Skin of body (tissue), 1 donor: ENCODE measurements at regions not wholly inside any gene's neighbourhood (a gene's known extent, or its start where the extent isn't known, plus 50 kb on each side); places are given as distances from the start of the nearest gene placed in this dataset.
"Not testable (repeated sequence)": the region's sequence is repeated elsewhere in the genome, so short reads cannot be mapped to it uniquely, and the experiment has no call there.

Source experiments
- DNase-seq: peaks from one replicate; lab custom pipeline; 2025; lab: John Stamatoyannopoulos, UW

DNA sequence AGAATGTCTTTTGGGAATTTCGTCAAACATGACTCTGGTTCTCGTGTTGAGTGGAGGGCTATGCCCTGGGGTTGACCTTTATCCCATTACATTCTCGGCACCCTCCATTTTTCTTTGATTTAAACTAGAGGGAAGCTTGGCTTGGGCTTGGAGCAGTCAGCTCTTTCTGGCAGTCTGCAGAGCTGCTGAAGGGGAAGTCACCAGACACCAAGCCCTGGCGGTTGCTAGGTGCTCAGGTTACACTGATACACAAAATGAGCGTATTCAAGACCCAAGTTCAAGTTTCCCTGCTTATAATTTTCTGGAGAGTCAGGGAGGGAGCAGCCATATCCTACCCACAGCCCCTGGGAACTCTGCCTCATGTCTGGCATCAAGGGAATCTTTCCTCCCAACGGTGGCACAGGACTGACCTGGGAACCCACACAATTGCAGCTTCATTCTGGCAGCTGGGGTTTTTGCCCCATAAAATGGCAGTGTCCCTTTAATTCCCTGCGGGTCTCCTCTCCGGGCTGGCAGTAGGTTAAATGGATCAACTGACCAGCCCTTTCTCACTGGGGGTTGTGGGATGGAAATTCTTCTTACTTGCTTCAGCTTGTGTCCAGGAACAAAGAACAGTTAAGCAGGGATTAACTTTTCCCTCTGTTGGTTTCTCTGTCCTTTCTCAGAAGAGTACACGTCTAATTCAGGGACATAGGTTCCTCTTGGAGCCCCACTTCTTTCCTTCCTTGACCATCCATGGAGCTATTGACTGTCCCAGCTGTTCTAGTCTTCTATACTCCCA, 110.0 kb upstream of the DLG1 start:
- DNase-seq = no peak

DNA sequence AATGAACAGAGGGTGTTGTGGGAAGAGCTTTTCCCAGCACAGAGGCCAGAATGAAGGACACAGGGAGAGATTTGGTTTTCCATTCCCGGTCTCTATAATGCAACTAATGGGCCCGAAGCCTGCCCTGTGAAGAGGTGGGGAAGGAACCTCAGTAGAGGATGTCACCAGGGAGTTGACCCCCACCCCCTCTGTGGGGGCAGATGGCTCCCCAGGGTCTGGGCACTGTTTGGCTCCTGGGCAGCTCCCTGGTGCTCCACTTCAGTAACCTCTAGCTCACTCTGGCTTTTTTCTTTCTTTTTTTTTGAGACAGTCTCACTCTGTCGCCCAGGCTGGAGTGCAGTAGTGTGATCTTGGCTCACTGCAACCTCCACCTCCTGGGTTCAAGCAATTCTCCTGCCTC, 109.1 kb upstream of the DLG1 start:
- DNase-seq = no peak

DNA sequence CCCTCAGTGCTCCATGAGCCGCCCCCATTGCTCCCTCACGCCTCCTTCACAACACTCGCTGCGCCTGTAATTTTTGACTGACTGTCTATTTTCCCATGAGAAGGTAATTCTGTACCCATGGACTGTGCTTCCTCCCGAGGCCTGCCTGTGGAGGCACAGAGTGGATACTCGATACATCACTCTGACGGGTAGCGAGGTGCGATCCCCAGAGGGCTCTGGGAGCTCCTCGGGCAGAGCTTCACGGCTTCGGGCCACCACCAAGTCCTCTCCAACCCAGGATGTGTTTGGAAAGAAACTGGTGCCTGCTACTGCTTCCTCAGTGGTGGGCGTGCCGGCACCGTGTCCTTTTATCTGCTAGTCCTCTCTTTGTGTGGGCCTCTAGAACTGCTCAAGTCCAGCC, 108.6 kb upstream of the DLG1 start:
- no peak for DNase-seq

DNA sequence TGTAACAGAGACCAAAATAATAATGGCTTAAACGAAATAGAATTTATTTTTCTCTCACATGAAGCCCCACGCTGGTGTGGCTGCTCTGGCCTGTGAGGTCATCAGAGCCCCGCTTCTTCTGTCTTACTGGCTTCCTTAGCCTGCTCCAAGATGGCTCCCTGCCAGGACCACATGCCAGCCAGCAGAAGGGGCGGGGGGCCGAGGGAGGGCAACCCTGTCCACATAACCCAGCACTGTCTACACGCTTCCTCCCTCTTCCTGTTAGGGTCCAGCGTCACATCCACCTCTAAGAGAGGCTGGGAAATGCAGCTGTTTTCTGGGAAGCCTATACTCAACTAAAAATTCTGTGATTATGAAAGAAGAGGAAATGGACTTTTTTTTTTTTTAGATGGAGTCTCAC, 107.9 kb upstream of the DLG1 start:
- no peak for DNase-seq

DNA sequence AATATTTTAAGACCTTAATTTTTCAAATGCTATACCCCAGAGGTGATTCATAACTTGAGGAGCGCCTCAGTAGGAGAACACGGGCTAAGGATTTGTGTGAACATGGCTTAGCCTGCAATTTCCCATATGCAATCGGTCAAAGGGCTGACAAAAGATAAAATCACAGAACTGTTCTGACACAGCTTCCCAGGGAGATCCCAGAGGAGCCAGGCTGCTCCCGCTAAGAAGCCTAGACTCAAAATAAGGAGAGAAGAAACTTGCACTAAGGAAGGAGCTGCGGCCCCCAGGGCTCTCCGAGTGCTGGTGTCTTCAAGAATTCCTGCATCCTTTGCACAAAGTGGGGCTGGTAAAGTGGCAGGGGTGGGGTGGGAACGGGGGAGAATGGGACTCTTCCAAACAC, 106.3 kb upstream of the DLG1 start:
- no peak for DNase-seq

DNA sequence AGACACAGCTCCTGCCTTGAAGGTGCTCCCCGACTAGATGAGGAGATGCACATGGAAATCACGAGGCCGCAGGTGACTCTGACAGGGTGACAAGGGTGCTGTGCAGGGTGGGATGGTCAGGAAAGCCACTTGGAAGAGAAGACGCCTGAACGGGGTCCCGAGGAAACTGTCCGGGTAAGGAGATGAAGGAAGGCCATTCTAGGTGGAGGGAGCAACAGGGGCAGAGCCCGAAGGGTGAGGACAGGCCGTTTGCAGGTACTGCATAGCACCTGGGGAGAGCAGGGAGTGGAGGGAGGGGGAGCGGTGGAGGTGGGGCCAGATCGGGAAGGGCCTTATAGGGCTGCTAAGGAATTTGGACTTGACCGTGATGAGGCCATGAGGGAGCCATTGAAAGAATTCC, 105.6 kb upstream of the DLG1 start:
- no peak for DNase-seq

DNA sequence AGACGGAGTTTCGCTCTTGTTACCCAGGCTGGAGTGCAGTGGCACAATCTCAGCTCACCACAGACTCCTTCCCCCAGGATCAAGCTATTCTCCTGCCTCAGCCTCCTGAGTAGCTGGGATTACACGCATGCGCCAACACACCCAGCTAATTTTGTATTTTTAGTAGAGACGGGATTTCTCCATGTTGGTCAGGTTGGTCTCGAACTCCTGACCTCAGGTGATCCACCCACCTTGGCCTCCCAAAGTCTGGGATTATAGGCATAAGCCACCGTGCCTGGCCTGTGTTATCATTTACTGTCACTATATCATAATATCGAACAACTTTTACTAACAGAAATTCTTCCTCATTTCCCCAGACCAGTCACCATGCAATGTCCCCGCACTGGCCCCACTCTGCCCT, 104.0 kb upstream of the DLG1 start:
- DNase-seq = not testable (repeated sequence)

DNA sequence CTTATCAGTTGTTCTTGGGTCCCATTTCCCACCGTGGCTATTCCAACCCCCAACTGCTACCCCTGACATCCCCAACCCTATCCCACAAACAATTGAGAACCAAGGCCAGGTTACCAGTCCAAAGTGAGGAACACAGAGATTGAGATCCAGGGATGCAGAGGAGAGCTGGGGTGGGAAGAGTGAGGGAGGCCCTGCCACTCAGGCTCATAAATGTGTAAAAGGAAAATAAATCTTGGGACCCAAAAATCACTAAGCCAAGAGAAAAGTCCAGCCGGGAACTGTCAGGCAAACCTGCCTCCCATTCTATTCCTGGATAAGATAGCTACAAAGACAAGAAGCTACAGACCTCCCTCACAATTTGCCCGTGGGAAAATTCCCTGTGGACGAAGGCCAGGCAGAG, 101.1 kb upstream of the DLG1 start:
- DNase-seq = no peak

DNA sequence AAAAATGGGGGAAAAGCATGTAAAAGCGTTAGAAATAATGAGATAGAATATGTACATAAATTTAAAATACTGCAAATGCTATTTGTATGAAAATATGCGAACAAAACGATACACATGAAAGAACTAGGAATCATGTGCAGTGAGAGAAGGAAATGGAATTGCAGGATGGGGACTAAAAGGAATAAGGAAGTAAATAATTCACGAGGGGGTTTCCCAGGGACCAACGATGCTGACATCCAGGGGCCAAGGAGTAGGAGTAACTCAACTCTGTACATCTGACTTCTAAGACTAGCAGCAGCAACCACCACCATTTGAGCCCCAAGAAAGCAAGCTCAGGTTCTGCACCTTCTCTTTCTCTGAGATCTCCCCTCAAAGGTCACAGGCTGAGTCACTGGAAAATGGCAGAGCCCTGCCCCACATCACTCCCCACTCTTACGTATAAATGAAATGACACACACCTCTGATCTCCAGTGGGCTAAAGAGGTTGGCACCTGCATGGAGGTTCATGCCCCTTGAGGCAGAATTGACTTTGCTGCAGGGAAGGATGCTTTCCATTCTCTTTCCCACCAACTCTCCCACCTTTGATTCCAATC, 100.0 kb upstream of the DLG1 start:
- DNase-seq = no peak

DNA sequence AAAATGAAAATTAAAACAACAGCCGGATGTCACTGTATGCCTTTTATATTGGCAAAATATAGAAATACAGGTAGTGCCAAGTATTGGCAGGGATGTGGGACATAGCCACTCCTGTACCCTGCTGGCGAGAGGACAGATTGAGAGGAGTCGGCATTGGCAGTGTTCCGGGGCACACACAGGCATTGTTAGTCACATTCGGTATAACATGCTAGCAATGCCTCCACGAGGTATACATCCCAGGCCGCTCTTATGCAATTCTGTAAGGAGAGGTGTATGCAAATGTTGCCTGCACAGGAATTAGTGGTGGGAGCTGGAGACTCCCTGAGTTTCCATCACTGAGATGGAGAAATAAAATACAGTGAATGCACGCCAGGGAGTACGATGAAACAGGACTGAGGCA, 99.4 kb upstream of the DLG1 start:
- DNase-seq = no peak

DNA sequence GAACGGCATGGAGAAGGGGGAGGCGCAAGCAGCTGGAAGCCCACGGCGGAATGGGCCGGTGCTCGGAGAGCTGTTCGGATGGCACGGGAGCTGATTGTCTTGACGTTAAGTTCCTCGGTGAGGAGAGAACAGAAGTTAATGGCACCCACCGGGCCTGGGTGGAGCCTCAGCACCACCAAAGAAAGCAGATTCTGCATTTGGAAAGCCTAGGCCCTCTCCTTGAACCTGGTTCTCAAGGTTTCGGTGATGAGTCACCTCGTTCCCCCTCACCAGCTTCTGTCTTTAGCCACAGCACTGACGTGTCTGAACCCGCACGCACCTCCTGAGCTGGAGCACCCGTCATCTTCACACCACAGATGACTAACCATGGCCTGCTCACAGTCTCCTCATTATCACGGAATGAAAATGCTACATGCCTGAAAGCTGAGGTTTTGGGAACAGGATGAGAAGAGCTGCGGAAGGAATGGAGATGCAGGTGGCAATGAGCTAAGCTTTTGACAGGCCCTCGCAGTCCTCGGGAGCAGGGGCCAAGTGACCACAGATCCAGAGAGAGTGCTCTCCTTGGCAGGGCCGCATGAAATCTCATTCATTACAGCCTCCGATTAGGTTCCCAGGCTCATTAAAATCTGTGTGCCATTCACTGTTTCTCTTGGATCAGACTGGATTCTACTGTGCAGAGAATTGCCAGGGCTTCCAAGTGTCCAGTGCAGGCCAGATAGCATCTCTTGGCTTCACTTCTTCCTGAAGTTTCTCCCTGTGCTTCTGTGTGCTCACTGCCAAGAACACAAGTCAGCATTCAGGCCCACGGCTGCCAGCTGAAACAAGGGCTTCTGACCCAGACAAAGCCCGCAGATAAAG, 96.3 kb upstream of the DLG1 start:
- no peak for DNase-seq

DNA sequence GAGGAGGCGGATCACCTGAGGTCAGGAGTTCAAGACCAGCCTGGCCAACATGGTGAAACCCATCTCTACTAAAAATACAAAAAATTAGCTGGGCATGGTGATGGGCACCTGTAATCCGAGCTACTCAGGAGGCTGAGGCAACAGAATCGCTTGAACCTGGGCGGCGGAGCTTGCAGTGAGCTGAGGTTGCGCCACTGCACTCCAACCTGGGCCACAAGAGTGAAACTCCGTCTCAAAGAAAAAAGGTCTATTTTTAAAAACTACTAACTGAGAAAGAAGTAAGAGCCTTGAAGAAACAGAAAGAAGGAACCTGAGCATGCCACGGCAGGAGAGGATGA, 95.7 kb upstream of the DLG1 start:
- not testable (repeated sequence) for DNase-seq

DNA sequence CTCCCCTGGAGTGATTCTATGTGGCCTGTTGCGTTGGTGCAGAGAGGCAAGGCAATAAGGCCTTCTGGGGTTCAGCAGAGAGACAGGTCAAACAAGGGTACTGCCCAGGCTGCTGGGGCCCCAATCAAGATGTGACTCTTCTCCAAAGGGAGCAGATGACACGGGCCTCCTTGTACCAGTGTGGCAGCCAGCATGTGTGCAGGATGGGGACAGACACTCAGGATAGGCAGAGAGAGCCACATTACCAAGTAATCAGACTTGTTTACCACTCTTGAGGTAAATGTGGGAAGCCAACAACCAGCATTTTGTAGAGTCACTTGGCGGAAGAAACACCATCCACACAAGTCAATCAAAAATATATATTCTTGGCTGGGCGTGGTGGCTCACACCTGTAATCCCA, 95.3 kb upstream of the DLG1 start:
- DNase-seq = no peak

DNA sequence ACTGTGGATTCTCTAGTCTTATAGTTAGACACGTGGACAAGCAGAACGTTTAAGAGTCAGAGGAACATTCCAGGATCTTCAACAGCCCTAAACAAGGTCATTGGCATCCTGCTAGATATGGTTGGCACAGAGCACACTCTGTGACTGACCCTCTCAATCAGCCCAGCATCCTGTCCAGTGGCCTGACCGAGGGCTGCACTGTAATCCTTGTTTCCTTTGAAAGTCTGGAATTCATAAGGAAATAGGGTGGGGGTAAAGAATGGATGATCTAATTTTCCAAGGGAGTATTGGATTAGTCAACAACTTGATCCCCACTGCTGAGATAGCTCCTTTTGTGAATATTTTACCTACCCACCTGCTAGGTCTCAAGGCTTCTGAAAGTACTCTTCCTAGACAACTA, 94.5 kb upstream of the DLG1 start:
- DNase-seq = no peak

DNA sequence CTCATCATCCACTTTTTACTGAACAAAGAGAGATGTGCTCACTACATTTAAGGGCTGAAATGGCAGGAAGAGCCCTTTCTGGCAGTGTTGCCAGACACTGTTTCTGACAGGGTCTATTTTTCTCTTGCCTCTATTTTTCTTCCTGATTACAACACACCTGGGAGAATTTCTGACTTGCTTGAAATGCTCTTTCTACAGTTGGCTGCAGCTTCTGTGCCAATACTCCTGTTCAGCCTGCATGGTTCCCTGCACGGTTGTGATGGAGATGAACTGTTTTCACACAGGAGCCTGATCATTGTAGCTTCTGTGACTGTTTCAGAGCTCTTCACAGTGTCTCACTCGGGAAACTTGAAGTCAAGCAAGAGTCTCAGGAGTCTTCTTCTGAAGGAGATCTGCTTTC, 83.0 kb upstream of the DLG1 start:
- no peak for DNase-seq

DNA sequence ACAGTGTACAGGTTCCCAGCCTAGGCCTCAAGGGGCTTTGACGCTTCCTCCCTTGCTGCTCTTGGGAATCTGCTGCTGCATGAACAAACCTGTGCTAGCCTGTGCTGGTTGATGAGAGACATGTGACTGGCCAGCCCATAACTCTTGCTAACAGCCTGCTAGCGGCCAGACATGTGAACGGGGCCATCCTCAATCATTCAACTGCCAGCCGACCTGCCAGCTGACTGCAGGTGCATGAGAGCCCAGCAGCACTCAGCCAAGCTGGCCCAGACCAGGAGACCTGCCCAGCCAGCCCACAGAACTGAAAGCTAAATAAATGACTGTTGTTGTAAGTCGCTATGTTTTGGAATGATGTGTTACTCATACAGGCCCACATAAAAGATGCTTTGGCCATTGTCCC, 82.4 kb upstream of the DLG1 start:
- DNase-seq = no peak

DNA sequence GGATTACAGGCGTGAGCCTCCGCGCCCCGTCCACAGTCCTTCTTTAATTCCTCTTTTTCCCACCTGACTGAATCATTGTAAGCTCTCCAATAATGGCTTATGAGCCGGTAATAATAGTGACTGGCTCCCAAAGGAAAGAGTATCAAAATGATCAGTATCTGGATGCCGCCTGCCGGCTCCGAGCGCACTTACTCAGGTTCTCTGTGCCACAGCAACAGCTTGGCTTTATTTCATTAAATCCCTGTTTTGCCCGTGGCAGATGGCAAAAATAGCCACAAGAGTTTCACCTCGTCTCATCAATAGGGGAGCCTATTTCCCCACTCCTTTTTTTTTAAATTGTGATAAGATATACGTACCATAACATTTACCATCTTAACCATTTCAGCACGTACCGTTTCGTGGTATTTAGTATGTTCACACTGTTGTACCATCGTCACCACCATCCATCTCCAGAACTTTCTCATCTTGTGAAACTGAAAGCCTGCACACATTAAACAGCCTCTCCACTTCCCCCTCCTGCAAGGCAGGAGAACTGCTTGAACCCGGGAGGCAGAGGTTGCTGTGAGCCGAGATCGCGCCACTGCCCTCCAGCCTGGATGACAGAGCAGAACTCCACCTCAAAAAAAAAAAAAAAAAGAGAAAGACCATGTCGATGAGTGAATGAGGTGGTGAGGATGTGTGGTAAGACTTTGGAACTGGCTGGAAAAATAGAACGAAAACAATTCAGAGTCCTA, 80.7 kb upstream of the DLG1 start:
- DNase-seq = no peak

DNA sequence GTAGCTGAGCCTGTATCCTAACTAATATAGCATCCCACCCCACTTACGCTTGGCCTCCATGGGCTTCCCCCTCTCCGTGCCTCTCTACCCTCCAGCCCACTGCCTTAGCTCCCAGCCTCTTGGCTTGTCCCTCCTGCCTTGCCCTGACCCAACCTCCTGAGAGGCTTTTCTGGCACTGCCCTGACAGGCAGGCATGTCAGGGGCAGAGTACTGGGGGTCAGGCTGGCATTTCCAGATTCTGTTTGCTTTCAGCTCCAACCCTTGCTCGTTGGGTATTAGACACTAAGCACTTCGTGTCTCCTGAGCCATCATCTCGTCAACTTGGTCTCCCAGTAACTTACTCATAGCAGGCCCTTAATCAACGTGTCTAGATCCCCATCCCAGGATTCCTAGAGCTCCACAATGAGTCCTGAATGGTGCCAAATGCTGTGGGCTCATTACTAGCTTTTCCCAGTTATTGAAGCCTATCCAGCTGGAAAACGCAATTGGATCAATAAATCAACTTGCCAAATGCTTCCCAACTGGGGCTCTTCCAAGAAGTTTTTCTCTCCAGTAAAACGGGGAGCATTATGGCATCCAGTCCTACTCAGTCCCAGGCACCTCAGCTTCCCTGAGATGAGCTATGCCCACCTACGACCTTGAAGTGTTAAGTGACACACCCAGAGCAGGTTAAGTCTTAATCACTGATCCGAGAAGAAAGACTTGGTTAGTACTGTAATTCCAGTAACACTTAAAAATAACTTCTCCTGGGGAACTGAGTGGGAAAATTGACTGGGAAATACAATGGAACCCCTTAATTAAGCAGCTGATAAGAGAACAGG, 78.5 kb upstream of the DLG1 start:
- no peak for DNase-seq

DNA sequence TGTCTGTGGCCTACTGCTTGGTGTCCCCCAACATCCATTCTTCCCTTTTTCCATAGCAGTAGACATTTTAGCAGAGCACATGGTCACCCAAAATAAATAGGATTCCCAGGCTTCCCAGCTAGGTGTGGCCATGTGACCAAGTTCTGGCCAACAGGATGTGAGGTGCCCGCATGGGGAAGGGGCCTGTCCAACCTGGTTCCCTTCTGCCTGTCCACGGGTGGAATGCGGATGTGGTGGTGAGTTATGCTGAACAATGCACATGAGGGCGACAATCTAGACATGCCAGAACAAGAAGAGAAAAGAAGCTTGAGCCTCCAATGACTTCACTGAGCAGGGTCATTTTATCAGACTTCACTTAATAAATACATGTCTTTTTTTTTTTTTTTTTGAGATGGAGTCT, 77.6 kb upstream of the DLG1 start:
- no peak for DNase-seq

DNA sequence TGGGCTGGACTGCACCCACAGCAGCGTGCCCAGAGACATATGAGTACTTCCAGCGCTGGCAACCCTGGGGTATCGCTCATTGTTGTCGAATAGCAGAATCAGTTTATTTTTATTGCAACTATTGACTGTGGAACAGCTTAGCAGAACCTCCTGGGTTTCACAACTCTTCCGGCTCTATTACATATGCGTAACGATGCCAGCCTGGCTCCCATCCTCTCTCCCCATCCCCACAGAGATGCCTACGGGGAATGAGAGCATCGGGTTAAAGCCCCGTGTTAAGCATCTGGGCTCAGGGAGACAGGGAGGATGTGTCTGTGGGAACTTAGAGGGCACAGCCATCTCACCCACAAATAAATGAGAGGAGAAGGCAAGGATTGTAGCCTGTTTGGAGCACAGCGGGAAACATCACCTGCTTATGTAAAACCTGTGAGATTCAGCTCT, 76.6 kb upstream of the DLG1 start:
- DNase-seq = no peak

DNA sequence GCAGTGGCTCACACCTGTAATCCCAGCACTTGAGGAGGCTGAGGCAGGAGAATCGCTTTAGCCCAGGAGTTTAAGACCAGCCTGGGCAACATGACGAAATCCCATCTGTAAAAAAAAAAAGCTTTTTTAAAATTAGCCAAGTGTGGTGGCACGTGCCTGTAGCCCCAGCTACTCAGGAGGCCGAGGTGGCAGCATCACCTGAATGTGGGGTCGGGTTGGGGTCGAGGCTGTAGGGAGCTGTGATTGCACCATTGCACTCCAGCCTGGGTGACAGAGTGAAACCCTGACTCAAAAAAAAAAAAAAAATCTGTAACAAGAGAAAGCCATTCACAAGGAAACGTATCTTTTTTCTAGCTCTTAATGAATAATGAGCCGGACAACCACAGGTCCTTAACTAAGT, 74.7 kb upstream of the DLG1 start:
- DNase-seq = no peak
